ENCODE measurements at regions not wholly inside any gene's neighbourhood (a gene's known extent, or its start where the extent isn't known, plus 50 kb on each side); places are given as distances from the start of the nearest gene placed in this dataset.

DNA sequence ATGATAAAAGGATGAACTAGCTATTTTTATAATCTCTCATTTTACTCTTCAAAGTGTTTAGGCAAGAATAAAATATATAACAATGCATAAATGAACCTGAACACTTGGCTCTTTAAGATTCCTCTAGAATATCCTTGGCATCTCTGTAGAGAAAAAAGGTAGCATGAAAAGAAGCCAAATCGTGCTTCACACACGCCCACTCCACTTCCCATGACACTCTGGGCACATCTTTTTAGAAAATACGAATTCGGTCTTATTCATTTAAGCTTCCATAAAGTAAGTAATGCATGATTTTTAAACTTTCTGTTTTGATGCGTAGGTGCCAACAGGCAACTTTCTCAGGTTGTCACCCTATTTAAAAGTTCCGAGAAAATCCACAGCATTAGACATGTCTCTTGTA lies 73.6 kb upstream of the SORBS2 start:
- Mint-ChIP-seq H3K4me3 (no peak overlapping the region), H3K9me3 (peaks cover 24% of the 10 kb centered on the region), H3K27me3 (ENCODE audit: low read depth) (no peaks in the 10 kb centered on the region), H3K36me3 (ENCODE audit: low read depth) (no peaks in the 10 kb centered on the region), H3K4me1 (peaks cover 6% of the 10 kb centered on the region), H3K27ac (no peak overlapping the region)
- TF ChIP-seq CTCF (IDR thresholded peaks at IDR 0.05; ENCODE audit: unreplicated experiment in 3 of 3), result no peak

DNA sequence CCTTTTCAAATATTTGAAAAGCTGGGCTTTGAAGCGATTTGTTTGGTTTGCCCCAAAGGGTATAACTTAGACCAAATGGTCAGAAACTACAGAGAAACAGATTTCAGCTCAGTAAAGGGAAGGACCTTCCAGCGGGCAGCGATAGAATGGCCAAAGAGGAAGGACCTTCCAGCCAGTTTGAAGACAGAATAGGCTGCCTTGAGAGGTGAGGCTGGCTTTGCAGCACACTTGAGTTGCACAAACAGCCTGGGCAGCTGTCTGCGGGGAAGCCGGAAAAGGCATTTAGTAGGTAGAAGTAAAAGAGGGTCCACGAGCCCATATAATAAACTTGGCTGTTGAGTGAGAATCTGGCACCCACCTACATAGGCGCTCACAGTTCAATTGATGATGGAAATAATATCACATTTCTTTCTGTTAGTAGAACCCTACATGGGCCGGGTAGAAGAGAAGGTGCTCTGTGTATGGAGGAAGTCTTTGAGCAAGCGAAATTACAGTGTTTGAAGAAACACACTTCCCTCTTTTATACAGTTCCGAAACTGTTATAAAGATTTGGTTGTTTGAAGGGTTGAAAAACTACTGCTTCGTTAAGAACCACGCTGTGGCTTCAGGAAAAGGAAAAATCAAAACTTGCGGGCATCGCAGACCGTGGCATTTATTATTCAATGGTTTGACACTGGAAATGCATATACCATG lies 75.0 kb upstream of the SORBS2 start:
- no peaks in the 10 kb centered on the region for H3K27me3 Mint-ChIP-seq (ENCODE audit: low read depth)
- H3K36me3 Mint-ChIP-seq (ENCODE audit: low read depth), result no peaks in the 10 kb centered on the region
- no peak overlapping the region for H3K27ac Mint-ChIP-seq
- H3K4me3 Mint-ChIP-seq, result no peak overlapping the region
- H3K9me3 Mint-ChIP-seq, result peaks cover 22% of the 10 kb centered on the region
- no peak for TF ChIP-seq CTCF (IDR thresholded peaks at IDR 0.05; ENCODE audit: unreplicated experiment in 3 of 3)
- H3K4me1 Mint-ChIP-seq, result peaks cover 6% of the 10 kb centered on the region

- no peak for TF ChIP-seq CTCF (IDR thresholded peaks at IDR 0.05; ENCODE audit: unreplicated experiment in 3 of 3)
- H3K27ac Mint-ChIP-seq, result no peak overlapping the region
- peaks cover 6% of the 10 kb centered on the region for H3K4me1 Mint-ChIP-seq
- H3K36me3 Mint-ChIP-seq (ENCODE audit: low read depth), result no peaks in the 10 kb centered on the region
- H3K4me3 Mint-ChIP-seq, result no peak overlapping the region
- peaks cover 28% of the 10 kb centered on the region for H3K9me3 Mint-ChIP-seq
- no peaks in the 10 kb centered on the region for H3K27me3 Mint-ChIP-seq (ENCODE audit: low read depth)
These were observed 76.7 kb upstream of the SORBS2 start for GRCh38 chr4:185888676-185889075.

- Mint-ChIP-seq H3K27me3 (ENCODE audit: low read depth) (no peaks in the 10 kb centered on the region), H3K4me1 (peaks cover 5% of the 10 kb centered on the region), H3K9me3 (peaks cover 28% of the 10 kb centered on the region), H3K27ac (no peak overlapping the region), H3K36me3 (ENCODE audit: low read depth) (no peaks in the 10 kb centered on the region), H3K4me3 (no peak overlapping the region)
- no peak for TF ChIP-seq CTCF (IDR thresholded peaks at IDR 0.05; ENCODE audit: unreplicated experiment in 3 of 3)
These were observed 77.6 kb upstream of the SORBS2 start for GRCh38 chr4:185889585-185889984.

GRCh38 chr4:185890196-185890595 lies 78.2 kb upstream of the SORBS2 start:
- Mint-ChIP-seq H3K4me1 (no peaks in the 10 kb centered on the region), H3K36me3 (ENCODE audit: low read depth) (no peaks in the 10 kb centered on the region), H3K27ac (no peak overlapping the region), H3K9me3 (peaks cover 28% of the 10 kb centered on the region), H3K4me3 (no peak overlapping the region), H3K27me3 (ENCODE audit: low read depth) (no peaks in the 10 kb centered on the region)
- no peak for TF ChIP-seq CTCF (IDR thresholded peaks at IDR 0.05; ENCODE audit: unreplicated experiment in 3 of 3)

DNA sequence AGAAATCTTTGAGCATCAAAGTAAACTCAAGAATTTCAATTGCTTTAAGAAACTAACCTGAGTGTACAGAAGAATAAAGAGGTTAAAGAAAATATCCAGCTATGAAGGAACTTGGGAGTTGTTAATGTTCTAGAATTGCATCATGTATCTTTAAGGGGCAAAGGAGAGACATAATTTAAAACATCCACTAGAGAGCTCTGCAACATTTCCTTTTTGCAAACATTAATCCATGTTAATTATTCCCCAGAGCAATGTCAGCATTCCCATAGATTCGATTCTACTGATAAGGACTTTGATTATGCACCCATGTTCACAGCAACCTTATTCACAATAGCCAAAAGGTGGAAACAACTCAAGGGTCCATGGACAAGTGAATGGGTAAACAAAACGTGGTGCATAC lies 80.2 kb upstream of the SORBS2 start:
- Mint-ChIP-seq H3K4me3 (no peak overlapping the region), H3K36me3 (ENCODE audit: low read depth) (no peaks in the 10 kb centered on the region), H3K27ac (peak overlapping the region in 1 of 3 experiments; percentile 44), H3K27me3 (ENCODE audit: low read depth) (no peaks in the 10 kb centered on the region), H3K4me1 (no peaks in the 10 kb centered on the region), H3K9me3 (peaks cover 24% of the 10 kb centered on the region)
- TF ChIP-seq CTCF (IDR thresholded peaks at IDR 0.05; ENCODE audit: unreplicated experiment in 3 of 3), result no peak
